ENCODE measurements at regions not wholly inside any gene's neighbourhood (a gene's known extent, or its start where the extent isn't known, plus 50 kb on each side); places are given as distances from the start of the nearest gene placed in this dataset.

- no peak for TF ChIP-seq CTCF (IDR thresholded peaks at IDR 0.05)
- no peak for TF ChIP-seq POLR2A (IDR thresholded peaks at IDR 0.05)
- TF ChIP-seq POLR2AphosphoS5 (IDR thresholded peaks at IDR 0.05) = no peak
Measured at GRCh38 chr18:45163871-45164270, 451.4 kb upstream of the SLC14A2 start.

Measured in transverse colon (tissue), 4 donors.